ENCODE measurements at regions not wholly inside any gene's neighbourhood (a gene's known extent, or its start where the extent isn't known, plus 50 kb on each side); places are given as distances from the start of the nearest gene placed in this dataset.

GRCh38 chr16:16930309-16931000 is 540.3 kb downstream of the XYLT1 start:
- no peaks in the 10 kb centered on the region for H3K36me3 ChIP-seq (ENCODE audit: control insufficient read depth in 2 of 2, insufficient read depth in 1 of 2, low read length in 2 of 2)
- TF ChIP-seq, protein P1, sequence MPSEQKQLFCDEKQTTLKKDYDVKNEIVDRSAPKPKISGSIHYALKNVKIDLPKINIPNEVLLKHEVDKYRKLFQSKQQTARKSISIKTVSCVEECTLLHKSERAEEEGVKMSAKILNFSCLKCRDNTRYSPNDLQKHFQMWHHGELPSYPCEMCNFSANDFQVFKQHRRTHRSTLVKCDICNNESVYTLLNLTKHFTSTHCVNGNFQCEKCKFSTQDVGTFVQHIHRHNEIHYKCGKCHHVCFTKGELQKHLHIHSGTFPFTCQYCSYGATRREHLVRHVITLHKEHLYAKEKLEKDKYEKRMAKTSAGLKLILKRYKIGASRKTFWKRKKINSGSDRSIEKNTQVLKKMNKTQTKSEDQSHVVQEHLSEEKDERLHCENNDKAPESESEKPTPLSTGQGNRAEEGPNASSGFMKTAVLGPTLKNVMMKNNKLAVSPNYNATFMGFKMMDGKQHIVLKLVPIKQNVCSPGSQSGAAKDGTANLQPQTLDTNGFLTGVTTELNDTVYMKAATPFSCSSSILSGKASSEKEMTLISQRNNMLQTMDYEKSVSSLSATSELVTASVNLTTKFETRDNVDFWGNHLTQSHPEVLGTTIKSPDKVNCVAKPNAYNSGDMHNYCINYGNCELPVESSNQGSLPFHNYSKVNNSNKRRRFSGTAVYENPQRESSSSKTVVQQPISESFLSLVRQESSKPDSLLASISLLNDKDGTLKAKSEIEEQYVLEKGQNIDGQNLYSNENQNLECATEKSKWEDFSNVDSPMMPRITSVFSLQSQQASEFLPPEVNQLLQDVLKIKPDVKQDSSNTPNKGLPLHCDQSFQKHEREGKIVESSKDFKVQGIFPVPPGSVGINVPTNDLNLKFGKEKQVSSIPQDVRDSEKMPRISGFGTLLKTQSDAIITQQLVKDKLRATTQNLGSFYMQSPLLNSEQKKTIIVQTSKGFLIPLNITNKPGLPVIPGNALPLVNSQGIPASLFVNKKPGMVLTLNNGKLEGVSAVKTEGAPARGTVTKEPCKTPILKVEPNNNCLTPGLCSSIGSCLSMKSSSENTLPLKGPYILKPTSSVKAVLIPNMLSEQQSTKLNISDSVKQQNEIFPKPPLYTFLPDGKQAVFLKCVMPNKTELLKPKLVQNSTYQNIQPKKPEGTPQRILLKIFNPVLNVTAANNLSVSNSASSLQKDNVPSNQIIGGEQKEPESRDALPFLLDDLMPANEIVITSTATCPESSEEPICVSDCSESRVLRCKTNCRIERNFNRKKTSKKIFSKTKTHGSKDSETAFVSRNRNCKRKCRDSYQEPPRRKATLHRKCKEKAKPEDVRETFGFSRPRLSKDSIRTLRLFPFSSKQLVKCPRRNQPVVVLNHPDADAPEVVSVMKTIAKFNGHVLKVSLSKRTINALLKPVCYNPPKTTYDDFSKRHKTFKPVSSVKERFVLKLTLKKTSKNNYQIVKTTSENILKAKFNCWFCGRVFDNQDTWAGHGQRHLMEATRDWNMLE (tag by site-specific recombination; conservative IDR thresholded peaks at IDR 0.05; ENCODE audit: low read depth): no peak
- TF ChIP-seq GLIS2 (tag by site-specific recombination; IDR thresholded peaks at IDR 0.05) (no peak), ZNF248 (tag by site-specific recombination; IDR thresholded peaks at IDR 0.05) (no peak), ZNF707 (tag by site-specific recombination; IDR thresholded peaks at IDR 0.05) (no peak), ZNF366 (tag by site-specific recombination; conservative IDR thresholded peaks at IDR 0.05) (no peak), ZNF530 (tag by site-specific recombination; IDR thresholded peaks at IDR 0.05; ENCODE audit: low read depth) (no peak), ZBTB1 (tag by site-specific recombination; IDR thresholded peaks at IDR 0.05) (no peak), SP3 (tag by site-specific recombination; IDR thresholded peaks at IDR 0.05) (no peak), ZIC2 (tag by site-specific recombination; IDR thresholded peaks at IDR 0.05) (no peak), GLIS1 (tag by site-specific recombination; IDR thresholded peaks at IDR 0.05) (no peak), ZNF10 (tag by site-specific recombination; IDR thresholded peaks at IDR 0.05) (no peak), ZNF843 (tag by site-specific recombination; IDR thresholded peaks at IDR 0.05) (no peak), IKZF3 (tag by site-specific recombination; IDR thresholded peaks at IDR 0.05) (no peak), ZNF211 (tag by site-specific recombination; IDR thresholded peaks at IDR 0.05; ENCODE audit: low read depth) (no peak), ZNF221 (tag by site-specific recombination; IDR thresholded peaks at IDR 0.05; ENCODE audit: borderline replicate concordance) (no peak), ZBTB48 (tag by site-specific recombination; IDR thresholded peaks at IDR 0.05) (no peak)
- TF ChIP-seq, protein P2, sequence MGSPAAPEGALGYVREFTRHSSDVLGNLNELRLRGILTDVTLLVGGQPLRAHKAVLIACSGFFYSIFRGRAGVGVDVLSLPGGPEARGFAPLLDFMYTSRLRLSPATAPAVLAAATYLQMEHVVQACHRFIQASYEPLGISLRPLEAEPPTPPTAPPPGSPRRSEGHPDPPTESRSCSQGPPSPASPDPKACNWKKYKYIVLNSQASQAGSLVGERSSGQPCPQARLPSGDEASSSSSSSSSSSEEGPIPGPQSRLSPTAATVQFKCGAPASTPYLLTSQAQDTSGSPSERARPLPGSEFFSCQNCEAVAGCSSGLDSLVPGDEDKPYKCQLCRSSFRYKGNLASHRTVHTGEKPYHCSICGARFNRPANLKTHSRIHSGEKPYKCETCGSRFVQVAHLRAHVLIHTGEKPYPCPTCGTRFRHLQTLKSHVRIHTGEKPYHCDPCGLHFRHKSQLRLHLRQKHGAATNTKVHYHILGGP (tag by site-specific recombination; IDR thresholded peaks at IDR 0.05): no peak
- TF ChIP-seq, protein P3, sequence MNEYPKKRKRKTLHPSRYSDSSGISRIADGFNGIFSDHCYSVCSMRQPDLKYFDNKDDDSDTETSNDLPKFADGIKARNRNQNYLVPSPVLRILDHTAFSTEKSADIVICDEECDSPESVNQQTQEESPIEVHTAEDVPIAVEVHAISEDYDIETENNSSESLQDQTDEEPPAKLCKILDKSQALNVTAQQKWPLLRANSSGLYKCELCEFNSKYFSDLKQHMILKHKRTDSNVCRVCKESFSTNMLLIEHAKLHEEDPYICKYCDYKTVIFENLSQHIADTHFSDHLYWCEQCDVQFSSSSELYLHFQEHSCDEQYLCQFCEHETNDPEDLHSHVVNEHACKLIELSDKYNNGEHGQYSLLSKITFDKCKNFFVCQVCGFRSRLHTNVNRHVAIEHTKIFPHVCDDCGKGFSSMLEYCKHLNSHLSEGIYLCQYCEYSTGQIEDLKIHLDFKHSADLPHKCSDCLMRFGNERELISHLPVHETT (tag by site-specific recombination; IDR thresholded peaks at IDR 0.05): no peak
- H3K9me3 ChIP-seq (ENCODE audit: control insufficient read depth, insufficient read depth, low read depth, low read length): no peaks in the 10 kb centered on the region
- no peak overlapping the region for H3K27ac ChIP-seq (ENCODE audit: extremely low read depth, low read depth, low read length)
- H3K4me1 ChIP-seq (ENCODE audit: control insufficient read depth, insufficient read depth, low read length): no peaks in the 10 kb centered on the region
- POLR2A ChIA-PET: no interaction called here
- H3K4me3 ChIP-seq (ENCODE audit: low read depth, low read length): no peak overlapping the region
- CTCF ChIA-PET: interaction anchor here (0.6 kb wide), 1 partner anchor 478 kb away, joined by 3 read pairs; no protein-coding TSS in a partner anchor

GRCh38 chr16:16933861-16934260 is 536.9 kb downstream of the XYLT1 start:
- CTCF ChIA-PET: no interaction called here
- TF ChIP-seq ZNF148 (tag by site-specific recombination; IDR thresholded peaks at IDR 0.05; ENCODE audit: borderline replicate concordance): no peak
- no peak for TF ChIP-seq ZBTB10 (tag by site-specific recombination; IDR thresholded peaks at IDR 0.05)
- no peak for TF ChIP-seq ELK4 (IDR thresholded peaks at IDR 0.05; ENCODE audit: borderline replicate concordance, low read depth, low read length)

More at GRCh38 chr16:16933861-16934260, 536.9 kb downstream of the XYLT1 start:
- Histone ChIP-seq H3K27ac (ENCODE audit: extremely low read depth, low read depth, low read length) (no peak overlapping the region), H3K4me3 (ENCODE audit: low read depth, low read length) (no peak overlapping the region), H3K36me3 (ENCODE audit: control insufficient read depth in 2 of 2, insufficient read depth in 1 of 2, low read length in 2 of 2) (no peaks in the 10 kb centered on the region), H3K4me1 (ENCODE audit: control insufficient read depth, insufficient read depth, low read length) (no peaks in the 10 kb centered on the region), H3K9me3 (ENCODE audit: control insufficient read depth, insufficient read depth, low read depth, low read length) (no peaks in the 10 kb centered on the region)
- POLR2A ChIA-PET: no interaction called here

All from HEK293 (cell line).